HCT116 (cell line): ENCODE measurements at regions not wholly inside any gene's neighbourhood (a gene's known extent, or its start where the extent isn't known, plus 50 kb on each side); places are given as distances from the start of the nearest gene placed in this dataset.

Experiments
- ATAC-seq: fragments of 200-7000 bp; cut with Tn5 transposase; 2 replicates; pipeline ENCODE4 v1.9.1; 2020; ENCODE audit warnings: mild to moderate bottlenecking, moderate library complexity
- BruUV-seq: library from RNA; stranded (reverse); fragments of 400-500 nt; replicated peaks from 2 replicates; lab custom pipeline; 2021; lab: Mats Ljungman, UMichigan
- CTCF ChIA-PET: fragments of 300-600 bp; sonication (Branson Sonifier 250); formaldehyde crosslinking; loops from one replicate; lab custom pipeline; 2021; ENCODE audit warnings: antibody characterized with exemption; lab: Charles Lee
- POLR2A ChIA-PET: fragments of 300-600, 350-600 bp; sonication (Branson Sonifier 250); formaldehyde crosslinking; loops from one replicate; lab custom pipeline; 2021; ENCODE audit warnings: antibody characterized with exemption; lab: Charles Lee
- RAD21 ChIA-PET, 2 experiments: fragments of 300-600 bp; sonication (Branson Sonifier 250); formaldehyde crosslinking; loops; one replicate each; lab custom pipeline; 2023; ENCODE audit warnings: low total read pairs in 2 of 2; ENCODE audit not compliant: uncharacterized antibody in 2 of 2, unreplicated experiment in 2 of 2, low non-redundant PET in 1 of 2; lab: Charles Lee
- DNase-seq: peaks from one replicate; pipeline ENCODE4 v3.0.0-alpha.2; 2010; ENCODE audit warnings: low read depth, low spot score
- H2AFZ ChIP-seq: fragments of 200-600 bp; shearing (Covaris generic), sonication (generic); 2 replicates; pipeline ENCODE4 v1.6.1; 2017; ENCODE audit warnings: low read depth, mixed run types, mixed read lengths, antibody characterized with exemption, low read length; ENCODE audit not compliant: poor library complexity, severe bottlenecking
- H3K27ac ChIP-seq: 2 replicates; pipeline ENCODE4 v1.5.1; 2012; ENCODE audit warnings: low read depth, low read length
- H3K27me3 ChIP-seq: fragments of 200-600 bp; sonication (generic); 2 replicates; pipeline ENCODE4 v1.6.1; 2016; ENCODE audit warnings: mixed run types, low read length, mixed read lengths; ENCODE audit not compliant: insufficient read depth
- H3K36me3 ChIP-seq, 2 experiments: fragments of 200-500 bp in 1 of 2; fragments of 200-600 bp in 1 of 2; sonication (Bioruptor generic) in 1 of 2; sonication (generic) in 1 of 2; 2 replicates each; pipeline versions ENCODE4 v1.5.1 to v1.6.1; 2014 to 2016; ENCODE audit warnings: low read length in 2 of 2, inconsistent platforms in 1 of 2, mixed read lengths in 1 of 2, mixed run types in 1 of 2; ENCODE audit not compliant: insufficient read depth in 2 of 2, control insufficient read depth in 1 of 2
- H3K4me1 ChIP-seq, 2 experiments: fragments of 200-600 bp in 1 of 2; sonication (generic) in 1 of 2; 2 replicates each; pipeline versions ENCODE4 v1.5.1 to v1.6.1; 2012 to 2017; ENCODE audit warnings: low read length in 2 of 2, inconsistent platforms in 1 of 2, mild to moderate bottlenecking in 1 of 2, mixed read lengths in 1 of 2, mixed run types in 1 of 2, moderate library complexity in 1 of 2; ENCODE audit not compliant: insufficient read depth in 2 of 2, control insufficient read depth in 1 of 2
- H3K4me2 ChIP-seq: fragments of 200-600 bp; sonication (generic); 2 replicates; pipeline ENCODE4 v1.6.1; 2017; ENCODE audit warnings: mixed run types, low read length, mixed read lengths
- H3K4me3 ChIP-seq, 2 experiments: fragments of 200-600 bp in 1 of 2; sonication (generic) in 1 of 2; replicated peaks in 1 of 2; 2 replicates each; pipeline ENCODE4 v1.5.1; 2011 to 2016; ENCODE audit warnings: low read length in 2 of 2, control low read depth in 1 of 2, low read depth in 1 of 2, mild to moderate bottlenecking in 1 of 2, mixed read lengths in 1 of 2, mixed run types in 1 of 2
- H3K79me2 ChIP-seq: fragments of 200-600 bp; sonication (generic); 2 replicates; pipeline ENCODE4 v1.6.1; 2017; ENCODE audit warnings: mild to moderate bottlenecking, mixed run types, low read length, moderate library complexity, mixed read lengths; ENCODE audit not compliant: insufficient read depth
- H3K9ac ChIP-seq: fragments of 200-600 bp; sonication (generic); 2 replicates; pipeline ENCODE4 v1.6.1; 2016; ENCODE audit warnings: low read length, mixed read lengths
- H3K9me2 ChIP-seq: fragments of 200-600 bp; sonication (generic), shearing (Covaris generic); 2 replicates; pipeline ENCODE4 v1.6.1; 2017; ENCODE audit warnings: mixed run types, mild to moderate bottlenecking, moderate library complexity; ENCODE audit not compliant: insufficient read depth
- H3K9me3 ChIP-seq, 2 experiments: fragments of 200-500 bp in 1 of 2; fragments of 200-600 bp in 1 of 2; sonication (Bioruptor generic) in 1 of 2; sonication (generic) in 1 of 2; 2 replicates each; pipeline ENCODE4 v1.6.1; 2014 to 2017; ENCODE audit warnings: low read length in 2 of 2, mixed read lengths in 2 of 2, inconsistent platforms in 1 of 2, low read depth in 1 of 2, mild to moderate bottlenecking in 1 of 2, mixed run types in 1 of 2, moderate library complexity in 1 of 2; ENCODE audit not compliant: control insufficient read depth in 1 of 2, insufficient read depth in 1 of 2
- H4K20me1 ChIP-seq: fragments of 200-600 bp; sonication (generic), shearing (Covaris generic); 2 replicates; pipeline ENCODE4 v1.6.1; 2017; ENCODE audit warnings: mixed run types, mild to moderate bottlenecking, moderate library complexity; ENCODE audit not compliant: insufficient read depth
- CBX3 ChIP-seq: IDR thresholded peaks from 2 replicates; pipeline ENCODE4 v1.6.1; 2012; ENCODE audit warnings: low read depth
- CEBPB ChIP-seq: IDR thresholded peaks from 2 replicates; pipeline ENCODE4 v1.6.1; 2012; ENCODE audit warnings: low read depth
- EGR1 ChIP-seq: IDR thresholded peaks from 2 replicates; pipeline ENCODE4 v1.6.1; 2012; ENCODE audit warnings: low read depth
- ELF1 ChIP-seq: IDR thresholded peaks from 2 replicates; pipeline ENCODE4 v1.6.1; 2012; ENCODE audit warnings: low read depth, borderline replicate concordance
- FOSL1 ChIP-seq: IDR thresholded peaks from 2 replicates; pipeline ENCODE4 v1.6.1; 2012; ENCODE audit warnings: low read depth
- JUND ChIP-seq: IDR thresholded peaks from 2 replicates; pipeline ENCODE4 v1.6.1; 2012
- POLR2A ChIP-seq: IDR thresholded peaks from 2 replicates; pipeline ENCODE4 v1.7.0; 2011; ENCODE audit warnings: borderline replicate concordance; ENCODE audit not compliant: insufficient read depth, insufficient read length; ENCODE audit errors: extremely low read depth
- POLR2AphosphoS5 ChIP-seq: IDR thresholded peaks from 2 replicates; pipeline ENCODE4 v1.6.1; 2011; ENCODE audit warnings: mild to moderate bottlenecking, low read depth, low read length, moderate library complexity
- SIN3A ChIP-seq: IDR thresholded peaks from 2 replicates; pipeline ENCODE4 v1.6.1; 2012; ENCODE audit warnings: low read depth
- SP1 ChIP-seq: IDR thresholded peaks from 2 replicates; pipeline ENCODE4 v1.6.1; 2012; ENCODE audit warnings: low read depth
- YY1 ChIP-seq: IDR thresholded peaks from 2 replicates; pipeline ENCODE4 v1.6.1; 2011; ENCODE audit warnings: low read length, low read depth, moderate library complexity, mild to moderate bottlenecking; ENCODE audit not compliant: insufficient replicate concordance; ENCODE audit errors: extremely low read depth
- ZFX ChIP-seq: fragments of 450-650 bp; IDR thresholded peaks from 2 replicates; pipeline ENCODE4 v1.6.1; 2017
- intact Hi-C: fragments of 100-400 bp; cut with micrococcal nuclease; formaldehyde crosslinking; loops from 2 replicates; pipeline ENCODE4 v1.10.0; 2022
- TF ChIP-seq, protein P1 (sequence below): IDR thresholded peaks from 2 replicates; pipeline ENCODE4 v1.6.1; 2011; ENCODE audit warnings: mild to moderate bottlenecking, low read length, moderate library complexity; ENCODE audit not compliant: insufficient replicate concordance; ENCODE audit errors: extremely low read depth
- TF ChIP-seq, protein P2 (sequence below): IDR thresholded peaks from 2 replicates; pipeline ENCODE4 v1.6.1; 2012
- TF ChIP-seq, protein P3 (sequence below), 3 experiments: fragments of 200-600 bp in 1 of 3; sonication (generic) in 1 of 3; IDR thresholded peaks in 2 of 3; conservative IDR thresholded peaks in 1 of 3; 2 replicates each; pipeline ENCODE4 v1.5.1; 2012 to 2017; ENCODE audit warnings: low read depth in 2 of 3, low read length in 2 of 3, antibody characterized with exemption in 1 of 3, borderline replicate concordance in 1 of 3, control low read depth in 1 of 3, mild to moderate bottlenecking in 1 of 3, mixed read lengths in 1 of 3, mixed run types in 1 of 3, moderate library complexity in 1 of 3; ENCODE audit not compliant: insufficient read depth in 1 of 3

DNA sequence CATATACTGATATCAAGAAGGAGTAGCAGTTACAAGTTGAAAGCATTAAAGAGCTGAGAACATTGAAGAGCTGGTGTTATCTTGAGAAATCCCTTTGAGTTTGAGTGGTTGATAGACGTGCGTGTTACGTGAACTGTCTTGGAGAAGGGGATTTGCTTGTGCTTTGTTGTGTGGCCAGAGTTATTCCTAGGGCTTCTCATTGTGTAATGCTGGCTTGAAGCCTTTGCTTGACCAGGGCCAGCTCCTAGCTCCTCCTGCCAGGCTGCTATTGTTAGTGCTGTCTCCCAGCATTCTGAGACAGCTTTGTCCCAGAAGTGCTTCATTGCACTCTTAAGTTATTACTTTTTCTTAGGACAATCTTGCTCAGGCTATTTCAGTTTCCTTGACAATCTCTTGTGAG, 116.2 kb upstream of the KCNK2 start:
- ChIA-PET RAD21 (no interaction called here), POLR2A (no interaction called here), CTCF (no interaction called here)
- no peaks in the 10 kb centered on the region for H3K9me2 ChIP-seq
- H3K4me2 ChIP-seq = no peak overlapping the region
- no peak overlapping the region for H3K9ac ChIP-seq
- intact Hi-C loops = no loop called here
- H4K20me1 ChIP-seq = no peaks in the 10 kb centered on the region
- no peak overlapping the region for H3K4me3 ChIP-seq
- H3K4me1 ChIP-seq = no peaks in the 10 kb centered on the region
- no peaks in the 10 kb centered on the region for H3K9me3 ChIP-seq
- no peak for ATAC-seq
- H2AFZ ChIP-seq = no peak overlapping the region
- no peaks in the 10 kb centered on the region for H3K36me3 ChIP-seq
- TF ChIP-seq SIN3A (no peak), ZFX (no peak), JUND (no peak), CEBPB (no peak), ELF1 (no peak)
- TF ChIP-seq, protein P1, sequence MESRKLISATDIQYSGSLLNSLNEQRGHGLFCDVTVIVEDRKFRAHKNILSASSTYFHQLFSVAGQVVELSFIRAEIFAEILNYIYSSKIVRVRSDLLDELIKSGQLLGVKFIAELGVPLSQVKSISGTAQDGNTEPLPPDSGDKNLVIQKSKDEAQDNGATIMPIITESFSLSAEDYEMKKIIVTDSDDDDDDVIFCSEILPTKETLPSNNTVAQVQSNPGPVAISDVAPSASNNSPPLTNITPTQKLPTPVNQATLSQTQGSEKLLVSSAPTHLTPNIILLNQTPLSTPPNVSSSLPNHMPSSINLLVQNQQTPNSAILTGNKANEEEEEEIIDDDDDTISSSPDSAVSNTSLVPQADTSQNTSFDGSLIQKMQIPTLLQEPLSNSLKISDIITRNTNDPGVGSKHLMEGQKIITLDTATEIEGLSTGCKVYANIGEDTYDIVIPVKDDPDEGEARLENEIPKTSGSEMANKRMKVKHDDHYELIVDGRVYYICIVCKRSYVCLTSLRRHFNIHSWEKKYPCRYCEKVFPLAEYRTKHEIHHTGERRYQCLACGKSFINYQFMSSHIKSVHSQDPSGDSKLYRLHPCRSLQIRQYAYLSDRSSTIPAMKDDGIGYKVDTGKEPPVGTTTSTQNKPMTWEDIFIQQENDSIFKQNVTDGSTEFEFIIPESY = no peak
- no peak for DNase-seq
- H3K27me3 ChIP-seq = no peaks in the 10 kb centered on the region
- H3K27ac ChIP-seq = no peak overlapping the region
- H3K79me2 ChIP-seq = no peaks in the 10 kb centered on the region
- BruUV-seq = no TSS peak

DNA sequence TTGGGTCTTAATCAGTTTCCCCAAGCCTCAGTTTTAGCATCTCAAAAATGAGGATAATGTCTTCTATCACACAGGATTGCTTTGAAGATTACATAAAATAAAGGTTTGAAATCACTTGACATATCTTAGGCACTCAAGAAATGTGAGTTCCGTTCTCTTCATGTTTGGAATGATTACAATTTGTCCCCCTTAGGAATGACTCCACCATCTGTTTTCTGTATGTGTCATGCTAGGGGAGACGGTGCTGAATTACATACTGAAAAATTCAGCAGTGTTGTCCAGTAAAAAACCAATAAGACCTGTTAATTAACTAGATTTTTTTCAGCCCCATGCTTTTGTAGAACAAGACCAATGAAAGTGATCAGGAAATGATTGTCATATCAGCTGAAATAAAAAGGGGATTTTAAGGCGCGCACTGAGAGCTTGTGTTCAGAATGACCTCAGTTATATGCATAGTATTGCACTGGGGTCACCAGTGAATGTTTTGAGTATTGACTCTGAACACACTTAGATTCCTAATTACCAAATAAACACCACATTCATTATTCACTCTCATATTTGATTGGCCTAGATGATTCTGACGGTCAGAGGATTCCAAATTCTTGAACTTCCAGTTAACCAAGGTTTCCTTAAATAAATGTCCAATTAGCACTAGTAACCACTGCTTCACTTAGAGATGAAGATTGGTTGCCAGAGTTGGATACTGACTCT, 114.5 kb upstream of the KCNK2 start:
- Histone ChIP-seq H3K9me2 (no peaks in the 10 kb centered on the region), H3K27ac (no peak overlapping the region), H3K4me2 (no peak overlapping the region), H3K9ac (no peak overlapping the region), H3K79me2 (no peaks in the 10 kb centered on the region), H3K9me3 (no peaks in the 10 kb centered on the region), H3K4me3 (no peak overlapping the region), H2AFZ (no peak overlapping the region), H4K20me1 (no peaks in the 10 kb centered on the region), H3K36me3 (no peaks in the 10 kb centered on the region), H3K4me1 (no peaks in the 10 kb centered on the region), H3K27me3 (no peaks in the 10 kb centered on the region)
- no peak for ATAC-seq
- intact Hi-C loops = no loop called here
- ChIA-PET CTCF (no interaction called here), POLR2A (no interaction called here), RAD21 (no interaction called here)
- no TSS peak for BruUV-seq
- no peak for DNase-seq
- TF ChIP-seq, protein P2, sequence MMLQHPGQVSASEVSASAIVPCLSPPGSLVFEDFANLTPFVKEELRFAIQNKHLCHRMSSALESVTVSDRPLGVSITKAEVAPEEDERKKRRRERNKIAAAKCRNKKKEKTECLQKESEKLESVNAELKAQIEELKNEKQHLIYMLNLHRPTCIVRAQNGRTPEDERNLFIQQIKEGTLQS = no peak
- TF ChIP-seq, protein P3, sequence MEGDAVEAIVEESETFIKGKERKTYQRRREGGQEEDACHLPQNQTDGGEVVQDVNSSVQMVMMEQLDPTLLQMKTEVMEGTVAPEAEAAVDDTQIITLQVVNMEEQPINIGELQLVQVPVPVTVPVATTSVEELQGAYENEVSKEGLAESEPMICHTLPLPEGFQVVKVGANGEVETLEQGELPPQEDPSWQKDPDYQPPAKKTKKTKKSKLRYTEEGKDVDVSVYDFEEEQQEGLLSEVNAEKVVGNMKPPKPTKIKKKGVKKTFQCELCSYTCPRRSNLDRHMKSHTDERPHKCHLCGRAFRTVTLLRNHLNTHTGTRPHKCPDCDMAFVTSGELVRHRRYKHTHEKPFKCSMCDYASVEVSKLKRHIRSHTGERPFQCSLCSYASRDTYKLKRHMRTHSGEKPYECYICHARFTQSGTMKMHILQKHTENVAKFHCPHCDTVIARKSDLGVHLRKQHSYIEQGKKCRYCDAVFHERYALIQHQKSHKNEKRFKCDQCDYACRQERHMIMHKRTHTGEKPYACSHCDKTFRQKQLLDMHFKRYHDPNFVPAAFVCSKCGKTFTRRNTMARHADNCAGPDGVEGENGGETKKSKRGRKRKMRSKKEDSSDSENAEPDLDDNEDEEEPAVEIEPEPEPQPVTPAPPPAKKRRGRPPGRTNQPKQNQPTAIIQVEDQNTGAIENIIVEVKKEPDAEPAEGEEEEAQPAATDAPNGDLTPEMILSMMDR (IDR thresholded peaks at IDR 0.05 in 2 of 3, conservative IDR thresholded peaks at IDR 0.05 in 1 of 3; ENCODE audit: borderline replicate concordance in 1 of 3, insufficient read depth in 1 of 3, low read depth in 2 of 3, low read length in 2 of 3) = no peak
- TF ChIP-seq POLR2A (no peak), CEBPB (no peak), FOSL1 (no peak), ZFX (no peak), YY1 (no peak), SP1 (no peak), JUND (no peak), CBX3 (no peak), POLR2AphosphoS5 (no peak), EGR1 (no peak)
